Stimulated activated CD8-positive, alpha-beta memory T cell treated with anti-CD3 and anti-CD28 coated beads, Interleukin-15, amount 100 ng/mL, for 4 hours (primary cell): ENCODE measurements at regions not wholly inside any gene's neighbourhood (a gene's known extent, or its start where the extent isn't known, plus 50 kb on each side); places are given as distances from the start of the nearest gene placed in this dataset.

Source experiments
- DNase-seq, 2 donors: peaks; one replicate each; pipeline ENCODE4 v3.0.0-alpha.2; 2020; ENCODE audit warnings: low read depth in 2 of 2

- DNase-seq, result no peak
These were observed 323.8 kb downstream of the GLRX3 start for GRCh38 chr10:130459851-130460490.

- no peak for DNase-seq
These were observed 325.4 kb downstream of the GLRX3 start for GRCh38 chr10:130461631-130462030.

GRCh38 chr10:130463104-130463875, 327.1 kb downstream of the GLRX3 start:
- DNase-seq, result no peak

GRCh38 chr10:130463876-130464364, 327.7 kb downstream of the GLRX3 start:
- DNase-seq, result no peak

- no peak for DNase-seq
These were observed 328.2 kb downstream of the GLRX3 start for GRCh38 chr10:130464426-130464825.

GRCh38 chr10:130466271-130466997, 330.2 kb downstream of the GLRX3 start:
- DNase-seq, result no peak

- no peak for DNase-seq
These were observed 334.1 kb downstream of the GLRX3 start for GRCh38 chr10:130470286-130470685.

- DNase-seq, result no peak
These were observed 334.8 kb downstream of the GLRX3 start for GRCh38 chr10:130470973-130471372.

GRCh38 chr10:130471486-130471885, 335.3 kb downstream of the GLRX3 start:
- no peak for DNase-seq

GRCh38 chr10:130472236-130472635, 336.0 kb downstream of the GLRX3 start:
- no peak for DNase-seq

- DNase-seq, result no peak
These were observed 338.4 kb downstream of the GLRX3 start for GRCh38 chr10:130474591-130474990.

GRCh38 chr10:130477360-130477759, 341.2 kb downstream of the GLRX3 start:
- no peak for DNase-seq

- no peak for DNase-seq
These were observed 343.0 kb downstream of the GLRX3 start for GRCh38 chr10:130479146-130479545.

GRCh38 chr10:130479926-130480325, 343.7 kb downstream of the GLRX3 start:
- DNase-seq, result no peak

GRCh38 chr10:130480491-130480890, 344.3 kb downstream of the GLRX3 start:
- DNase-seq, result no peak

- DNase-seq, result no peak
These were observed 345.1 kb downstream of the GLRX3 start for GRCh38 chr10:130481076-130481930.

- no peak for DNase-seq
These were observed 345.7 kb downstream of the GLRX3 start for GRCh38 chr10:130481936-130482335.

- DNase-seq, result no peak
These were observed 347.7 kb downstream of the GLRX3 start for GRCh38 chr10:130483691-130484467.

GRCh38 chr10:130484468-130485180, 348.4 kb downstream of the GLRX3 start:
- no peak for DNase-seq
